Neural cell (in vitro differentiated cells): ENCODE measurements at regions not wholly inside any gene's neighbourhood (a gene's known extent, or its start where the extent isn't known, plus 50 kb on each side); places are given as distances from the start of the nearest gene placed in this dataset.

Experiments used
- EP300 ChIP-seq: fragments of 450-650 bp; conservative IDR thresholded peaks from 2 replicates; pipeline ENCODE4 v1.6.1; 2014; ENCODE audit warnings: antibody characterized with exemption, mild to moderate bottlenecking, moderate library complexity; ENCODE audit not compliant: poor library complexity, severe bottlenecking
- TF ChIP-seq, protein P1 (sequence below): fragments of 450-650 bp; IDR thresholded peaks from 2 replicates; pipeline ENCODE4 v1.5.1; 2014; ENCODE audit warnings: antibody characterized with exemption, mild to moderate bottlenecking, moderate library complexity; ENCODE audit not compliant: poor library complexity, severe bottlenecking

DNA sequence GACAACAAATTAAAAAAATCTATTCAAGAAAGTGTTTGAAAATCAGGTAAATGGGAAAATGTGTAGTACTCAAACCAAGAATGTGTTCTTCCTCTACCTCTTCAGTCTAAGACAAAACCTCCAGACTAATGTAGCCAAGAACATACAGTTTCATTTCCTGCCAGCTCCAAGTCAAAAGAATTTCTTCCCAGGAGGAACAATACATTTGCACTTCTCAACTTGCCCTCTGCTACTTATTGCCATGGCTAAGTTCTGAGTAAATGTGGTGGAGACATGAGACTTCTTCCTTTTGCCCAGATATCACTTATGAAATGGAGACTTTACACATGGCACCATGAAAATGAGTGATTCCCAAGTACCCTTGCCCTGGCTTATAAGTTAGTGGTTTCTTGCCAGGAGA, 2112.2 kb upstream of the C9orf72 start:
- TF ChIP-seq, protein P1, sequence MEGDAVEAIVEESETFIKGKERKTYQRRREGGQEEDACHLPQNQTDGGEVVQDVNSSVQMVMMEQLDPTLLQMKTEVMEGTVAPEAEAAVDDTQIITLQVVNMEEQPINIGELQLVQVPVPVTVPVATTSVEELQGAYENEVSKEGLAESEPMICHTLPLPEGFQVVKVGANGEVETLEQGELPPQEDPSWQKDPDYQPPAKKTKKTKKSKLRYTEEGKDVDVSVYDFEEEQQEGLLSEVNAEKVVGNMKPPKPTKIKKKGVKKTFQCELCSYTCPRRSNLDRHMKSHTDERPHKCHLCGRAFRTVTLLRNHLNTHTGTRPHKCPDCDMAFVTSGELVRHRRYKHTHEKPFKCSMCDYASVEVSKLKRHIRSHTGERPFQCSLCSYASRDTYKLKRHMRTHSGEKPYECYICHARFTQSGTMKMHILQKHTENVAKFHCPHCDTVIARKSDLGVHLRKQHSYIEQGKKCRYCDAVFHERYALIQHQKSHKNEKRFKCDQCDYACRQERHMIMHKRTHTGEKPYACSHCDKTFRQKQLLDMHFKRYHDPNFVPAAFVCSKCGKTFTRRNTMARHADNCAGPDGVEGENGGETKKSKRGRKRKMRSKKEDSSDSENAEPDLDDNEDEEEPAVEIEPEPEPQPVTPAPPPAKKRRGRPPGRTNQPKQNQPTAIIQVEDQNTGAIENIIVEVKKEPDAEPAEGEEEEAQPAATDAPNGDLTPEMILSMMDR = no peak
- TF ChIP-seq EP300 = no peak
